KOPT-K1 (cell line): ENCODE measurements at regions not wholly inside any gene's neighbourhood (a gene's known extent, or its start where the extent isn't known, plus 50 kb on each side); places are given as distances from the start of the nearest gene placed in this dataset.

Experiments
- H3K27ac ChIP-seq: fragments of 200-600 bp; sonication (generic); 2 replicates; pipeline ENCODE4 v1.5.1; 2016; ENCODE audit warnings: antibody characterized with exemption, mild to moderate bottlenecking, low read depth, low read length; ENCODE audit not compliant: poor library complexity, severe bottlenecking
- H3K36me3 ChIP-seq: fragments of 200-600 bp; sonication (generic); 2 replicates; pipeline ENCODE4 v1.5.1; 2017; ENCODE audit warnings: antibody characterized with exemption, mild to moderate bottlenecking, low read length, moderate library complexity; ENCODE audit not compliant: insufficient read depth
- H3K9me3 ChIP-seq: fragments of 200-600 bp; sonication (generic); 2 replicates; pipeline ENCODE4 v1.5.1; 2017; ENCODE audit warnings: antibody characterized with exemption, low read length, mild to moderate bottlenecking; ENCODE audit not compliant: insufficient read depth, poor library complexity, severe bottlenecking

- Histone ChIP-seq H3K9me3 (no peaks in the 10 kb centered on the region), H3K27ac (no peak overlapping the region), H3K36me3 (no peaks in the 10 kb centered on the region)
Measured at GRCh38 chr6:166032366-166033200, 135.1 kb downstream of the TBXT start.

GRCh38 chr6:166031275-166031674 is 136.4 kb downstream of the TBXT start:
- H3K36me3 ChIP-seq: no peaks in the 10 kb centered on the region
- H3K27ac ChIP-seq: no peak overlapping the region
- no peaks in the 10 kb centered on the region for H3K9me3 ChIP-seq

GRCh38 chr6:166029506-166029905 is 138.1 kb downstream of the TBXT start:
- peaks cover 7% of the 10 kb centered on the region for H3K9me3 ChIP-seq
- H3K27ac ChIP-seq: no peak overlapping the region
- H3K36me3 ChIP-seq: no peaks in the 10 kb centered on the region

- Histone ChIP-seq H3K36me3 (no peaks in the 10 kb centered on the region), H3K27ac (no peak overlapping the region), H3K9me3 (peaks cover 17% of the 10 kb centered on the region)
Measured at GRCh38 chr6:166027761-166028160, 139.9 kb downstream of the TBXT start.

- Histone ChIP-seq H3K27ac (no peak overlapping the region), H3K9me3 (peaks cover 17% of the 10 kb centered on the region), H3K36me3 (no peaks in the 10 kb centered on the region)
Measured at GRCh38 chr6:166026586-166027126, 141.0 kb downstream of the TBXT start.

- Histone ChIP-seq H3K27ac (no peak overlapping the region), H3K9me3 (peaks cover 17% of the 10 kb centered on the region), H3K36me3 (no peaks in the 10 kb centered on the region)
Measured at GRCh38 chr6:166025149-166025898, 142.3 kb downstream of the TBXT start.

- no peak overlapping the region for H3K27ac ChIP-seq
- H3K9me3 ChIP-seq: peaks cover 17% of the 10 kb centered on the region
- H3K36me3 ChIP-seq: no peaks in the 10 kb centered on the region
Measured at GRCh38 chr6:166024252-166024651, 143.4 kb downstream of the TBXT start.

- no peak overlapping the region for H3K27ac ChIP-seq
- H3K36me3 ChIP-seq: no peaks in the 10 kb centered on the region
- peaks cover 17% of the 10 kb centered on the region for H3K9me3 ChIP-seq
Measured at GRCh38 chr6:166023273-166023989, 144.2 kb downstream of the TBXT start.

GRCh38 chr6:166021429-166021828 is 146.2 kb downstream of the TBXT start:
- Histone ChIP-seq H3K27ac (no peak overlapping the region), H3K9me3 (peaks cover 31% of the 10 kb centered on the region), H3K36me3 (no peaks in the 10 kb centered on the region)

- Histone ChIP-seq H3K27ac (no peak overlapping the region), H3K36me3 (no peaks in the 10 kb centered on the region), H3K9me3 (peaks cover 25% of the 10 kb centered on the region)
Measured at GRCh38 chr6:166019214-166019613, 148.4 kb downstream of the TBXT start.

- Histone ChIP-seq H3K36me3 (no peaks in the 10 kb centered on the region), H3K27ac (no peak overlapping the region), H3K9me3 (peaks cover 17% of the 10 kb centered on the region)
Measured at GRCh38 chr6:166017032-166017635, 150.5 kb downstream of the TBXT start.

- no peak overlapping the region for H3K27ac ChIP-seq
- H3K36me3 ChIP-seq: no peaks in the 10 kb centered on the region
- H3K9me3 ChIP-seq: peaks cover 17% of the 10 kb centered on the region
Measured at GRCh38 chr6:166014966-166015365, 152.7 kb downstream of the TBXT start.

GRCh38 chr6:166010136-166010960 is 157.3 kb downstream of the TBXT start:
- no peak overlapping the region for H3K27ac ChIP-seq
- H3K36me3 ChIP-seq: no peaks in the 10 kb centered on the region
- no peaks in the 10 kb centered on the region for H3K9me3 ChIP-seq
